ENCODE measurements at regions not wholly inside any gene's neighbourhood (a gene's known extent, or its start where the extent isn't known, plus 50 kb on each side); places are given as distances from the start of the nearest gene placed in this dataset.

DNA sequence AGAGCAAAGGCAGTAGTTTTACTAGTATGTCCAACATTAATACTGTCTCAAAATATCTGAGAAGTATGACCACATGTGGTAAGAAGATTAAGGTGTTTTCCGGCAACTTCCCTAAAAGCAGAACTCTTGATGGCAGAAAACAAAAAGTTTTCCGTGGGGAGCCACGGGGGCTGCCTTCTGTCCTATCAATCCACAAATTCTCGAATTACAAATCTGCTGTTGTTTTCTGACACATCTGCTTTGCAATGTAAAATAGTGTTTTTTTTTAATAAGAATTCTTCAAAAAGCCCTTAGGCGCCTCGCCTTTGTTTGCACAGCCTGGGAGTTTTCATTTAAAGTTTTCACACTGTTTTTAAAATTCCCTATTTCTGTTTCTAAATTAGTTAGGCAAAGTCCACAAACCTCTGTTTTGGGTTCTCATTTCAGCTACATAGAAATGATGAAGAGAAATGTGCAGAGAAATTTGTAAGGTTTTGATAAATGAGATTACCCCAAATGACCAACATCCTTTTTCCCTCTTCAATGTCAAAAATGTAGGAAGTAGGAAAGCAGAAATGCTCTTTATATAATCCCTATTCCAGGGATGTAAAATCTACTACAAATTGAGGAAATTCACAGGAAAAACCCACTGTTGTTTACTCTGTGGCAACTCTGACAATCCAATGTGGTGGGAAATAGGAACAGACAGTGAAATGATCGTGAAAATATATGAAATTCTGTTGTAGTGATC lies 385.8 kb downstream of the ZEB2 start:
- no peak overlapping the region for H3K4me3 ChIP-seq
- no peak for DNase-seq (ENCODE audit: low spot score)
- no peaks in the 10 kb centered on the region for H3K36me3 ChIP-seq
- TF ChIP-seq, protein P1, sequence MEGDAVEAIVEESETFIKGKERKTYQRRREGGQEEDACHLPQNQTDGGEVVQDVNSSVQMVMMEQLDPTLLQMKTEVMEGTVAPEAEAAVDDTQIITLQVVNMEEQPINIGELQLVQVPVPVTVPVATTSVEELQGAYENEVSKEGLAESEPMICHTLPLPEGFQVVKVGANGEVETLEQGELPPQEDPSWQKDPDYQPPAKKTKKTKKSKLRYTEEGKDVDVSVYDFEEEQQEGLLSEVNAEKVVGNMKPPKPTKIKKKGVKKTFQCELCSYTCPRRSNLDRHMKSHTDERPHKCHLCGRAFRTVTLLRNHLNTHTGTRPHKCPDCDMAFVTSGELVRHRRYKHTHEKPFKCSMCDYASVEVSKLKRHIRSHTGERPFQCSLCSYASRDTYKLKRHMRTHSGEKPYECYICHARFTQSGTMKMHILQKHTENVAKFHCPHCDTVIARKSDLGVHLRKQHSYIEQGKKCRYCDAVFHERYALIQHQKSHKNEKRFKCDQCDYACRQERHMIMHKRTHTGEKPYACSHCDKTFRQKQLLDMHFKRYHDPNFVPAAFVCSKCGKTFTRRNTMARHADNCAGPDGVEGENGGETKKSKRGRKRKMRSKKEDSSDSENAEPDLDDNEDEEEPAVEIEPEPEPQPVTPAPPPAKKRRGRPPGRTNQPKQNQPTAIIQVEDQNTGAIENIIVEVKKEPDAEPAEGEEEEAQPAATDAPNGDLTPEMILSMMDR (IDR thresholded peaks at IDR 0.05), result no peak
- H3K27me3 ChIP-seq, result no peaks in the 10 kb centered on the region
- no peak overlapping the region for H3K27ac ChIP-seq
- H3K9me3 ChIP-seq, result no peaks in the 10 kb centered on the region
- no peaks in the 10 kb centered on the region for H3K4me1 ChIP-seq

DNA sequence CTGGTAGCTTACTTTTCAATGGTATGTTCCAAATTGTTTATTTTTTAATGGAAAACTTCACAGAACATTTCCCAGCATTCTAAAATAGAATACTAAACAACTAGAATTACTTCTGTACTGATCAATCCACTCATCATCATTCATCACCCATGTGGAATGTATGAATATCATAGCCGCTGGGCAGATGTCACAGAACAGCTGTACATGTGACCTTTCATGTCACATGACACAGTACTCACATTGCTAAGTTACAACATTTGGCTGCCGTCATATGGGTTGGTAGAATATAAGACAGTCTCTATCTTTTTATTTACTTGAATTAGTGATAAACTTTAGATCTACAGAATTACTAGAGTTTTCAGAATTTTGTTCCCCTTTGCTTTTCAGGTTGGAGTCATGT lies 387.6 kb downstream of the ZEB2 start:
- TF ChIP-seq, protein P1 (IDR thresholded peaks at IDR 0.05), result no peak

DNA sequence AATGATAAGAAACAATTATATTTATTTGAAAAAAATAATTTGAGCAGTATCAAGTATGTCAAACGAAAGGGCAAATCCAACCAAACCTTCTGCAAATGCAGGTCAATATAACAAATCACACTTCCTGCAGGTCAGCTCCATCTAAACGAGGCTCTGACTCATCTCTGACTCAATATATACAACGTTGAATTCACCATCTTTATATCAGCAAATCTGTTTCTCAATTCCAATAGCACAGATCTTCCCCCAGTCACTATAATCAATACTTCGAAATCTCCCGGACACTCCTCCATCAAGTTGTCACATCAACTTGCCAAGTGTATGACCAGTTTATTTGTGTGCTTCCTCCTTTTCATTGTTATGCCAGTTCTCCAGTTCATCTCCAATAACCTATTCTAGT lies 388.9 kb downstream of the ZEB2 start:
- no peaks in the 10 kb centered on the region for H3K27me3 ChIP-seq
- no peaks in the 10 kb centered on the region for H3K4me1 ChIP-seq
- no peak for DNase-seq (ENCODE audit: low spot score)
- no peaks in the 10 kb centered on the region for H3K36me3 ChIP-seq
- no peaks in the 10 kb centered on the region for H3K9me3 ChIP-seq
- H3K27ac ChIP-seq, result no peak overlapping the region
- TF ChIP-seq, protein P1 (IDR thresholded peaks at IDR 0.05), result no peak
- no peak overlapping the region for H3K4me3 ChIP-seq

More for the DNA sequence above, 387.6 kb downstream of the ZEB2 start:
- H3K9me3 ChIP-seq, result no peaks in the 10 kb centered on the region
- no peak overlapping the region for H3K4me3 ChIP-seq
- DNase-seq (ENCODE audit: low spot score), result no peak
- H3K27me3 ChIP-seq, result no peaks in the 10 kb centered on the region
- H3K36me3 ChIP-seq, result no peaks in the 10 kb centered on the region
- no peak overlapping the region for H3K27ac ChIP-seq
- no peaks in the 10 kb centered on the region for H3K4me1 ChIP-seq

DNA sequence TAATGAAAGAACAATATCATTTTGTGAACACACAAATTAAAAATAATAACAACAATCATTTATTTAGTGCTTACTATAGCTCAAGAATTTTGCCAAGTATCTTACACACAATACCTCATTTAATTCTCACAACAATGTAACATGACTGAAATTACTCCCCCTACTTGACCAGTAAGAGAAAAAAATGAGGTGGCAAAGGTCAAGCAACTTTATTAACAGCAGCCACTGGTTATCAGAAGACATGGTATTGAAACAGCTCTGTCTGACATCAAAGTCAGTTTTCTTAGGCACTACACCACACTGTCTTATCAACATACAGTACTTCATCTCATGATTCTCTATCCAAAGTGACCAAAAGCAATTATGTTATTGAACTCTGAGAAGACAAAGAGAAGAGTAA lies 389.4 kb downstream of the ZEB2 start:
- no peak overlapping the region for H3K27ac ChIP-seq

DNA sequence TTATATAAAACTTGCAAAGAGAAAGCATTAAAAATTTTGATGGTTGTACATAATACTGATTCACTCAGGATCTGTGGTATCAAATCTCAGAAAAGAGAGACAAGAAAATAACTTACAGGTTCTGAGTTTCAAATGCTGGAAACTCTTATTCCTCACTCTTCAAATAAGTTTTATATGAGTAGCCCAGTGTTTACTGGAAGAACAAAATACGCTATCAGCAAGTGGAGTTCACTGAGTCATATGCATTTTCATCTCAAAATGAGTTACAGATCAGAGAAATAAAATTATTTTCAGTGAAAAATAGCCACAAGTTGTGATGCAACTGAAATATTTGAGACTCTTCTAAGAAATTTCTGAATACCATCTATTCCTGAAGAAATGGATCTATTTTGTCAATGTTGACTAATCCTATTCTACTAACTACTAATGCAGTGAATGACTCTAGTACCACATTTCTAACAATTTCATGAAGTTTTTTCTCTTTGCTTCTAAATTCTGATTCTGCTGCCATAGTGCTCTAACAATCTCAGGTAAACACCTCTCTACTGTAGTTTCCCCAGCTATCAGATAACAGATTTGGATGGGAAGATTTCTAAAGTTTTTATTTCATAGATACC lies 391.7 kb downstream of the ZEB2 start:
- H3K36me3 ChIP-seq, result no peaks in the 10 kb centered on the region
- H3K9me3 ChIP-seq, result no peaks in the 10 kb centered on the region
- H3K27ac ChIP-seq, result no peak overlapping the region
- H3K4me3 ChIP-seq, result no peak overlapping the region
- no peak for DNase-seq (ENCODE audit: low spot score)
- TF ChIP-seq, protein P1 (IDR thresholded peaks at IDR 0.05), result no peak
- H3K4me1 ChIP-seq, result no peaks in the 10 kb centered on the region
- H3K27me3 ChIP-seq, result no peaks in the 10 kb centered on the region

More for the DNA sequence above, 389.4 kb downstream of the ZEB2 start:
- TF ChIP-seq, protein P1 (IDR thresholded peaks at IDR 0.05), result no peak
- no peak overlapping the region for H3K4me3 ChIP-seq
- H3K27me3 ChIP-seq, result no peaks in the 10 kb centered on the region
- no peak for DNase-seq (ENCODE audit: low spot score)
- H3K36me3 ChIP-seq, result no peaks in the 10 kb centered on the region
- no peaks in the 10 kb centered on the region for H3K9me3 ChIP-seq
- H3K4me1 ChIP-seq, result no peaks in the 10 kb centered on the region
